Stimulated activated CD4-positive, alpha-beta T cell treated with anti-CD3 and anti-CD28 coated beads, Interleukin-2, amount 100 ng/mL, for 48 hours (primary cell): ENCODE measurements at regions not wholly inside any gene's neighbourhood (a gene's known extent, or its start where the extent isn't known, plus 50 kb on each side); places are given as distances from the start of the nearest gene placed in this dataset.
"Not testable (repeated sequence)": the region's sequence is repeated elsewhere in the genome, so short reads cannot be mapped to it uniquely, and the experiment has no call there.

Experiments used
- DNase-seq, 2 donors: peaks; one replicate each; pipeline ENCODE4 v3.0.0-alpha.2; 2020

- no peak for DNase-seq
These were observed 89.8 kb upstream of the KCNE2 start for GRCh38 chr21:34274001-34274400.

GRCh38 chr21:34276711-34277425 is 86.9 kb upstream of the KCNE2 start:
- peak; percentile 12 to 22 for DNase-seq

GRCh38 chr21:34278451-34278850 is 85.4 kb upstream of the KCNE2 start:
- DNase-seq, result no peak

- no peak for DNase-seq
These were observed 84.5 kb upstream of the KCNE2 start for GRCh38 chr21:34279285-34279684.

GRCh38 chr21:34279883-34280282 is 83.9 kb upstream of the KCNE2 start:
- DNase-seq, result no peak

GRCh38 chr21:34280389-34280795 is 83.4 kb upstream of the KCNE2 start:
- no peak for DNase-seq

- no peak for DNase-seq
These were observed 82.8 kb upstream of the KCNE2 start for GRCh38 chr21:34280959-34281358.

GRCh38 chr21:34282223-34282622 is 81.6 kb upstream of the KCNE2 start:
- DNase-seq, result no peak

- no peak for DNase-seq
These were observed 79.1 kb upstream of the KCNE2 start for GRCh38 chr21:34284666-34285065.

GRCh38 chr21:34288042-34288441 is 75.8 kb upstream of the KCNE2 start:
- DNase-seq, result not testable (repeated sequence)

- no peak for DNase-seq
These were observed 74.0 kb upstream of the KCNE2 start for GRCh38 chr21:34289856-34290255.

GRCh38 chr21:34296878-34297277 is 66.9 kb upstream of the KCNE2 start:
- no peak for DNase-seq

- DNase-seq, result no peak
These were observed 65.2 kb upstream of the KCNE2 start for GRCh38 chr21:34298534-34299167.

- no peak for DNase-seq
These were observed 64.7 kb upstream of the KCNE2 start for GRCh38 chr21:34299168-34299539.

- no peak for DNase-seq
These were observed 61.3 kb upstream of the KCNE2 start for GRCh38 chr21:34302521-34302920.

GRCh38 chr21:34305605-34306604 is 57.9 kb upstream of the KCNE2 start:
- DNase-seq, result no peak

GRCh38 chr21:34307991-34308532 is 55.7 kb upstream of the KCNE2 start:
- no peak for DNase-seq

GRCh38 chr21:34311561-34312330 is 52.1 kb upstream of the KCNE2 start:
- no peak for DNase-seq

- DNase-seq, result no peak
These were observed 50.7 kb upstream of the KCNE2 start for GRCh38 chr21:34313116-34313515.
